Muscle of leg (tissue), 3 donors: ENCODE measurements at regions not wholly inside any gene's neighbourhood (a gene's known extent, or its start where the extent isn't known, plus 50 kb on each side); places are given as distances from the start of the nearest gene placed in this dataset.
A peak's percentile ranks its signal among the peaks of the same experiment; 100 is the strongest.

Experiments used
- DNase-seq: peaks from one replicate; pipeline ENCODE4 v3.0.0; 2013
- H3K27ac ChIP-seq: one replicate; pipeline ENCODE4 v1.5.1; 2013; ENCODE audit warnings: mild to moderate bottlenecking, low read length, control low read depth
- H3K27me3 ChIP-seq: one replicate; pipeline ENCODE4 v1.6.1; 2013; ENCODE audit warnings: low read length; ENCODE audit not compliant: control insufficient read depth, insufficient read depth
- H3K36me3 ChIP-seq: one replicate; pipeline ENCODE4 v1.6.1; 2013; ENCODE audit warnings: low read length; ENCODE audit not compliant: control insufficient read depth, insufficient read depth
- H3K4me1 ChIP-seq: one replicate; pipeline ENCODE4 v1.6.1; 2013; ENCODE audit warnings: low read length; ENCODE audit not compliant: control insufficient read depth, insufficient read depth
- H3K4me3 ChIP-seq: one replicate; pipeline ENCODE4 v1.5.1; 2013; ENCODE audit warnings: low read length, control low read depth
- H3K9me3 ChIP-seq: replicated peaks from 2 replicates; pipeline ENCODE4 v1.6.1; 2013; ENCODE audit warnings: low read depth, low read length; ENCODE audit not compliant: control insufficient read depth
- WGBS: methylation state at CpG from one replicate; pipeline ENCODE4 v1.1.5; 2013; ENCODE audit warnings: missing lambda C conversion rate; ENCODE audit not compliant: insufficient coverage; 5-methylcytosine and 5-hydroxymethylcytosine counted together

- no peaks in the 10 kb centered on the region for H3K4me1 ChIP-seq
- H3K4me3 ChIP-seq = no peak overlapping the region
- WGBS = 83% methylated on average over 1 of the region's 6 CpGs
- no peak for DNase-seq
- no peaks in the 10 kb centered on the region for H3K36me3 ChIP-seq
- no peak overlapping the region for H3K27ac ChIP-seq
- no peaks in the 10 kb centered on the region for H3K27me3 ChIP-seq
- H3K9me3 ChIP-seq = no peaks in the 10 kb centered on the region
These were observed 225.2 kb upstream of the LYPLAL1 start for GRCh38 chr1:218948446-218948845.

- Histone ChIP-seq H3K36me3 (no peaks in the 10 kb centered on the region), H3K4me3 (no peak overlapping the region), H3K27ac (peak overlapping the region; percentile 54), H3K27me3 (no peaks in the 10 kb centered on the region), H3K9me3 (no peaks in the 10 kb centered on the region), H3K4me1 (no peaks in the 10 kb centered on the region)
- peak; percentile 71 for DNase-seq
- WGBS = no CpG with 5 or more reads among the region's 1 CpG
These were observed 220.3 kb upstream of the LYPLAL1 start for GRCh38 chr1:218953386-218953785.

- no peak for DNase-seq
- Histone ChIP-seq H3K9me3 (no peaks in the 10 kb centered on the region), H3K4me3 (no peak overlapping the region), H3K27ac (no peak overlapping the region), H3K36me3 (no peaks in the 10 kb centered on the region), H3K27me3 (no peaks in the 10 kb centered on the region), H3K4me1 (no peaks in the 10 kb centered on the region)
- WGBS = no CpG with 5 or more reads among the region's 2 CpGs
These were observed 215.7 kb upstream of the LYPLAL1 start for GRCh38 chr1:218957971-218958370.

- H3K4me3 ChIP-seq = no peak overlapping the region
- H3K4me1 ChIP-seq = no peaks in the 10 kb centered on the region
- H3K27me3 ChIP-seq = no peaks in the 10 kb centered on the region
- H3K27ac ChIP-seq = no peak overlapping the region
- no CpG with 5 or more reads among the region's 1 CpG for WGBS
- DNase-seq = no peak
- no peaks in the 10 kb centered on the region for H3K9me3 ChIP-seq
- H3K36me3 ChIP-seq = no peaks in the 10 kb centered on the region
These were observed 213.9 kb upstream of the LYPLAL1 start for GRCh38 chr1:218959784-218960183.

- Histone ChIP-seq H3K4me3 (no peak overlapping the region), H3K9me3 (peaks cover 3% of the 10 kb centered on the region), H3K36me3 (no peaks in the 10 kb centered on the region), H3K27ac (peak overlapping the region; percentile 36), H3K4me1 (no peaks in the 10 kb centered on the region), H3K27me3 (no peaks in the 10 kb centered on the region)
- 38% methylated on average over 4 of the region's 7 CpGs for WGBS
- DNase-seq = peak; percentile 78
These were observed 209.1 kb upstream of the LYPLAL1 start for GRCh38 chr1:218964471-218965185.

- no CpG with 5 or more reads among the region's 1 CpG for WGBS
- peak; percentile 82 for DNase-seq
These were observed 207.9 kb upstream of the LYPLAL1 start for GRCh38 chr1:218965821-218966220.

GRCh38 chr1:218967254-218967653, 206.4 kb upstream of the LYPLAL1 start:
- WGBS = 100% methylated on average over 1 of the region's 2 CpGs
- peaks cover 3% of the 10 kb centered on the region for H3K4me1 ChIP-seq
- DNase-seq = no peak
- H3K36me3 ChIP-seq = no peaks in the 10 kb centered on the region
- no peak overlapping the region for H3K27ac ChIP-seq
- H3K27me3 ChIP-seq = no peaks in the 10 kb centered on the region
- H3K4me3 ChIP-seq = no peak overlapping the region
- H3K9me3 ChIP-seq = peaks cover 3% of the 10 kb centered on the region

More at GRCh38 chr1:218965821-218966220, 207.9 kb upstream of the LYPLAL1 start:
- H3K9me3 ChIP-seq = peaks cover 3% of the 10 kb centered on the region
- H3K36me3 ChIP-seq = no peaks in the 10 kb centered on the region
- peak overlapping the region; percentile 36 for H3K27ac ChIP-seq
- H3K4me1 ChIP-seq = peaks cover 3% of the 10 kb centered on the region
- H3K27me3 ChIP-seq = no peaks in the 10 kb centered on the region
- no peak overlapping the region for H3K4me3 ChIP-seq

GRCh38 chr1:218967836-218968235, 205.8 kb upstream of the LYPLAL1 start:
- Histone ChIP-seq H3K27me3 (no peaks in the 10 kb centered on the region), H3K9me3 (peaks cover 3% of the 10 kb centered on the region), H3K4me3 (no peak overlapping the region), H3K4me1 (peaks cover 3% of the 10 kb centered on the region), H3K36me3 (no peaks in the 10 kb centered on the region), H3K27ac (no peak overlapping the region)
- no CpG with 5 or more reads among the region's 2 CpGs for WGBS
- DNase-seq = no peak

- Histone ChIP-seq H3K36me3 (no peaks in the 10 kb centered on the region), H3K4me3 (no peak overlapping the region), H3K27me3 (no peaks in the 10 kb centered on the region), H3K27ac (peak overlapping the region; percentile 57), H3K9me3 (peaks cover 3% of the 10 kb centered on the region), H3K4me1 (peaks cover 3% of the 10 kb centered on the region)
- peak; percentile 78 for DNase-seq
- 67% methylated on average over 1 of the region's 1 CpG for WGBS
These were observed 204.7 kb upstream of the LYPLAL1 start for GRCh38 chr1:218969006-218969405.

GRCh38 chr1:218970397-218970990, 203.2 kb upstream of the LYPLAL1 start:
- Histone ChIP-seq H3K9me3 (peaks cover 3% of the 10 kb centered on the region), H3K27me3 (no peaks in the 10 kb centered on the region), H3K36me3 (no peaks in the 10 kb centered on the region), H3K4me1 (peaks cover 3% of the 10 kb centered on the region), H3K4me3 (no peak overlapping the region), H3K27ac (peak overlapping the region; percentile 49)
- WGBS = 90% methylated on average over 1 of the region's 6 CpGs
- DNase-seq = no peak
